ENCODE measurements at regions not wholly inside any gene's neighbourhood (a gene's known extent, or its start where the extent isn't known, plus 50 kb on each side); places are given as distances from the start of the nearest gene placed in this dataset.

- no peak for DNase-seq (ENCODE audit: low read depth)
- Histone ChIP-seq H3K4me1 (ENCODE audit: control insufficient read depth, insufficient read depth, low read length) (peaks cover under 1% of the 10 kb centered on the region), H3K36me3 (ENCODE audit: control insufficient read depth, insufficient read depth, low read length, severe bottlenecking) (no peaks in the 10 kb centered on the region), H3K9me3 (ENCODE audit: control insufficient read depth, low read length) (no peaks in the 10 kb centered on the region), H3K4me3 (ENCODE audit: low read length) (no peak overlapping the region), H3K27me3 (replicated peaks; ENCODE audit: control insufficient read depth, insufficient read depth, low read length) (peaks cover 40% of the 10 kb centered on the region), H3K9ac (ENCODE audit: low read length) (no peak overlapping the region)
Measured at GRCh38 chr3:13222891-13223573, 149.8 kb upstream of the IQSEC1 start.

- no peak overlapping the region for H3K4me3 ChIP-seq (ENCODE audit: low read length)
- no peak overlapping the region for H3K9ac ChIP-seq (ENCODE audit: low read length)
- H3K9me3 ChIP-seq (ENCODE audit: control insufficient read depth, low read length), result no peaks in the 10 kb centered on the region
- DNase-seq (ENCODE audit: low read depth), result no peak
- peaks cover 10% of the 10 kb centered on the region for H3K4me1 ChIP-seq (ENCODE audit: control insufficient read depth, insufficient read depth, low read length)
- peaks cover 40% of the 10 kb centered on the region for H3K27me3 ChIP-seq (replicated peaks; ENCODE audit: control insufficient read depth, insufficient read depth, low read length)
- H3K36me3 ChIP-seq (ENCODE audit: control insufficient read depth, insufficient read depth, low read length, severe bottlenecking), result no peaks in the 10 kb centered on the region
Measured at GRCh38 chr3:13222131-13222530, 148.9 kb upstream of the IQSEC1 start.

GRCh38 chr3:13221491-13222061 is 148.3 kb upstream of the IQSEC1 start:
- no peak for DNase-seq (ENCODE audit: low read depth)
- no peak overlapping the region for H3K4me3 ChIP-seq (ENCODE audit: low read length)
- H3K9ac ChIP-seq (ENCODE audit: low read length), result no peak overlapping the region
- H3K4me1 ChIP-seq (ENCODE audit: control insufficient read depth, insufficient read depth, low read length), result peaks cover 15% of the 10 kb centered on the region
- H3K9me3 ChIP-seq (ENCODE audit: control insufficient read depth, low read length), result no peaks in the 10 kb centered on the region
- H3K27me3 ChIP-seq (replicated peaks; ENCODE audit: control insufficient read depth, insufficient read depth, low read length), result peaks cover 38% of the 10 kb centered on the region
- H3K36me3 ChIP-seq (ENCODE audit: control insufficient read depth, insufficient read depth, low read length, severe bottlenecking), result no peaks in the 10 kb centered on the region

DNA sequence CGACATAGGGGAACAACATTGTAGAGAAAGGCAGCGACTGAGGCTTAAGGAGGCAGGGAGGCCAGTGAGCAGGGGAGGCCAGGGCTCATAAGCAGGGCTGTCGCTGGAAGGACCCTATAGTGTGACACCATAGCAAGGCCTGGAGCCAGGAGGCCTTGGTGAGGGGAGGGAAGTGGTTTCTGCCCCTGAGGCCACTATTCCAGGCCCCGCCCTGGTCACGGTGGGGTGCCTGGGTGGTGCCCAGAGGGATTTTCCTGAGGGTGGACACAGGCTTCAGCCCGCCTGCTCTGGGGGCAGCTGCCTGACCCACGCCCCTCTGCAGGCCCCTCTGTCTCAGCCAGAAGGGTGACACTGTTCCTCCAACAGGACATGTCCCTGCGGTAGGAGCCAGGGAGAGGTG is 147.8 kb upstream of the IQSEC1 start:
- peaks cover 21% of the 10 kb centered on the region for H3K4me1 ChIP-seq (ENCODE audit: control insufficient read depth, insufficient read depth, low read length)
- H3K36me3 ChIP-seq (ENCODE audit: control insufficient read depth, insufficient read depth, low read length, severe bottlenecking), result no peaks in the 10 kb centered on the region
- no peak overlapping the region for H3K4me3 ChIP-seq (ENCODE audit: low read length)
- DNase-seq (ENCODE audit: low read depth), result no peak
- peaks cover 35% of the 10 kb centered on the region for H3K27me3 ChIP-seq (replicated peaks; ENCODE audit: control insufficient read depth, insufficient read depth, low read length)
- H3K9me3 ChIP-seq (ENCODE audit: control insufficient read depth, low read length), result no peaks in the 10 kb centered on the region
- no peak overlapping the region for H3K9ac ChIP-seq (ENCODE audit: low read length)

DNA sequence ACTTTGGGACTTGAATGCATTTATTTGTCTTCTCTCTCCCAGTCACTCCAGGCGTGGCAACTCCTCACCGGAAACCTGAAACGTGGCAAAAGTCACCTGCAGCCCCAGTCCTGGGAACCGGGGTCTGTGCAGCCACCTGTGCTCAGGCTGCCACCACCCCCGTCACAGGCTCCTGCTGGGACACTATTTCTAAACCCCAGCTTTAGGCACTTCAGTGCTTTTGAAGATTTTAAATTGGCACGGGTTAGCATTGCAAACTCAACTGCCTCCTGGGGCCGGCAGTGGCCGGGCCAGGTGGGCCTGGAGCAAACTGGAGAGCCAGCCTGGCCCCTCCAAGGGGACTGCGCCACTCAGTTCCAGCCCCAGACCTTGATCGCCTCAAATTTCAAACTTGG is 146.7 kb upstream of the IQSEC1 start:
- DNase-seq (ENCODE audit: low read depth), result no peak
- H3K4me3 ChIP-seq (ENCODE audit: low read length), result no peak overlapping the region
- peaks cover 33% of the 10 kb centered on the region for H3K27me3 ChIP-seq (replicated peaks; ENCODE audit: control insufficient read depth, insufficient read depth, low read length)
- H3K4me1 ChIP-seq (ENCODE audit: control insufficient read depth, insufficient read depth, low read length), result peaks cover 27% of the 10 kb centered on the region
- no peaks in the 10 kb centered on the region for H3K9me3 ChIP-seq (ENCODE audit: control insufficient read depth, low read length)
- no peak overlapping the region for H3K9ac ChIP-seq (ENCODE audit: low read length)
- H3K36me3 ChIP-seq (ENCODE audit: control insufficient read depth, insufficient read depth, low read length, severe bottlenecking), result no peaks in the 10 kb centered on the region

DNA sequence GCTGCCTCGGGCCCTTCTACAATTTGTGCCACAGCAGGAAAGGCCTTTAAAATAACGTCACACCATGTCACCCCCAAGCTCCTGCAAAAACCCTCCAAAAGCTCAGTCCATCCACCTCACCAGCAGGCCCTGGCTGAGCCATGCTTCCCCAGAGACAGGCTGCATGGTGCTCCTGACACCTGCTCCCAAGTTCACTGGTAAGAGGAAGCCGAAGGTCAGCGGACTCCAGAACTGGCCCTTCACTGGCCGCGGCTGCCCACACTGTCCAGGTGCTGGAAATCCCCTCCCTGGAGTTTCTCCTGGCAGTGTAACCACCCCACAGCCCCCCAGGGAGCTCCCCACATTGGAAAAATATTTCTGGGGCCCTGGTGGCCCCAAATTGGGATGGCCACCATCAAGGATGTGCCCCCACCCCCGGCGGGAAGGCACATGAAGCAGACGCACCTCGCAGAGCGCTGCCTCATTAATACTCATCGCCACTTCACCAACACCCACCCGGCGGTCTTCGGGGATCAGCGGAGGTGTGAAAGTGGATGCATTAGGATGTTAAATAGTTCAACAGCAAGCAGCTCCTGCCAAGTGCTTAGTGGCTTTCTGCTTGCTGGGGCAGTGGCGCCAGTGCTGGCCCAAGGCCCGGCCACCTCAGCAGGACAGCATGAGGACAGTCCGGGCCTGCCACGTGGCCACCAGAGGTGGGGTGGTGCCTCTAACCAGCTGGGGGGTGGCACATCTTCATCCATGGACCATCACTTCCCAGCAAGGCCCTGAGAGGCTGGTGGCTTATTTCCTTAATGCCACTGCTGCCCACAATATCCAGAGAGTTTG is 146.1 kb upstream of the IQSEC1 start:
- Histone ChIP-seq H3K27me3 (replicated peaks; ENCODE audit: control insufficient read depth, insufficient read depth, low read length) (peaks cover 31% of the 10 kb centered on the region), H3K4me3 (ENCODE audit: low read length) (no peak overlapping the region), H3K4me1 (ENCODE audit: control insufficient read depth, insufficient read depth, low read length) (peaks cover 27% of the 10 kb centered on the region), H3K9ac (ENCODE audit: low read length) (no peak overlapping the region), H3K36me3 (ENCODE audit: control insufficient read depth, insufficient read depth, low read length, severe bottlenecking) (no peaks in the 10 kb centered on the region), H3K9me3 (ENCODE audit: control insufficient read depth, low read length) (no peaks in the 10 kb centered on the region)
- DNase-seq (ENCODE audit: low read depth), result no peak

GRCh38 chr3:13218541-13218908 is 145.3 kb upstream of the IQSEC1 start:
- H3K36me3 ChIP-seq (ENCODE audit: control insufficient read depth, insufficient read depth, low read length, severe bottlenecking), result no peaks in the 10 kb centered on the region
- no peak for DNase-seq (ENCODE audit: low read depth)
- no peak overlapping the region for H3K9ac ChIP-seq (ENCODE audit: low read length)
- peaks cover 27% of the 10 kb centered on the region for H3K4me1 ChIP-seq (ENCODE audit: control insufficient read depth, insufficient read depth, low read length)
- H3K4me3 ChIP-seq (ENCODE audit: low read length), result no peak overlapping the region
- H3K27me3 ChIP-seq (replicated peaks; ENCODE audit: control insufficient read depth, insufficient read depth, low read length), result peaks cover 36% of the 10 kb centered on the region
- H3K9me3 ChIP-seq (ENCODE audit: control insufficient read depth, low read length), result no peaks in the 10 kb centered on the region

- H3K4me3 ChIP-seq (ENCODE audit: low read length), result no peak overlapping the region
- H3K27me3 ChIP-seq (replicated peaks; ENCODE audit: control insufficient read depth, insufficient read depth, low read length), result peaks cover 31% of the 10 kb centered on the region
- H3K36me3 ChIP-seq (ENCODE audit: control insufficient read depth, insufficient read depth, low read length, severe bottlenecking), result no peaks in the 10 kb centered on the region
- no peaks in the 10 kb centered on the region for H3K9me3 ChIP-seq (ENCODE audit: control insufficient read depth, low read length)
- H3K4me1 ChIP-seq (ENCODE audit: control insufficient read depth, insufficient read depth, low read length), result peaks cover 27% of the 10 kb centered on the region
- DNase-seq (ENCODE audit: low read depth), result no peak
- H3K9ac ChIP-seq (ENCODE audit: low read length), result no peak overlapping the region
Measured at GRCh38 chr3:13217736-13218540, 144.7 kb upstream of the IQSEC1 start.

DNA sequence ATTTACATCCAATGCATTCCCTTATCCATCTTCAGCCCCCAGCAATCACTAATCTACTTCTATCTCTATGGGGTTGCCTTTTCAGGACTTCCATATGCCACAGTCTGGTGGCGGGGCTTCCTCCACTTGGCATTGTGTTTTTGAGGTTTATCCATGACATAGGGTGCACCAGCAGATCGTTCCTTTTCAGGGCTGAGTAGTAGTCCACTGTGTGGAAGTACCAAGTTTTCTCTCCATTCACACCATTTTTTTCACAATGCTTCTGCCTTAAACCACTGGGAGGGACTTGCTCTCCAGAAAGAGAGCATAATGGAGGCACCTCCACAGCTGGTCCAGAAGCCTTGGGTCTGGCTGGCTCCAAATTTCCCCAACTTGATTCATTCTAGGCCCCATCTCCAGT is 144.0 kb upstream of the IQSEC1 start:
- H3K9me3 ChIP-seq (ENCODE audit: control insufficient read depth, low read length), result no peaks in the 10 kb centered on the region
- H3K27me3 ChIP-seq (replicated peaks; ENCODE audit: control insufficient read depth, insufficient read depth, low read length), result peaks cover 30% of the 10 kb centered on the region
- H3K4me1 ChIP-seq (ENCODE audit: control insufficient read depth, insufficient read depth, low read length), result peaks cover 27% of the 10 kb centered on the region
- no peak overlapping the region for H3K4me3 ChIP-seq (ENCODE audit: low read length)
- DNase-seq (ENCODE audit: low read depth), result no peak
- H3K9ac ChIP-seq (ENCODE audit: low read length), result no peak overlapping the region
- H3K36me3 ChIP-seq (ENCODE audit: control insufficient read depth, insufficient read depth, low read length, severe bottlenecking), result no peaks in the 10 kb centered on the region

GRCh38 chr3:13215940-13216546 is 142.8 kb upstream of the IQSEC1 start:
- no peak overlapping the region for H3K4me3 ChIP-seq (ENCODE audit: low read length)
- no peaks in the 10 kb centered on the region for H3K36me3 ChIP-seq (ENCODE audit: control insufficient read depth, insufficient read depth, low read length, severe bottlenecking)
- H3K9ac ChIP-seq (ENCODE audit: low read length), result no peak overlapping the region
- peaks cover 27% of the 10 kb centered on the region for H3K4me1 ChIP-seq (ENCODE audit: control insufficient read depth, insufficient read depth, low read length)
- peaks cover 35% of the 10 kb centered on the region for H3K27me3 ChIP-seq (replicated peaks; ENCODE audit: control insufficient read depth, insufficient read depth, low read length)
- no peaks in the 10 kb centered on the region for H3K9me3 ChIP-seq (ENCODE audit: control insufficient read depth, low read length)
- DNase-seq (ENCODE audit: low read depth), result peak; percentile 50

Data from adipocyte (in vitro differentiated cells).